NCI-H345 (cell line): ENCODE measurements at regions not wholly inside any gene's neighbourhood (a gene's known extent, or its start where the extent isn't known, plus 50 kb on each side); places are given as distances from the start of the nearest gene placed in this dataset.
"Not testable (repeated sequence)": the region's sequence is repeated elsewhere in the genome, so short reads cannot be mapped to it uniquely, and the experiment has no call there.

Source experiments
- DNase-seq: peaks from one replicate; lab custom pipeline; 2025; lab: John Stamatoyannopoulos, UW

- DNase-seq, result no peak
Measured at GRCh38 chr10:63003816-63004453, 129.2 kb upstream of the NRBF2 start.

DNA sequence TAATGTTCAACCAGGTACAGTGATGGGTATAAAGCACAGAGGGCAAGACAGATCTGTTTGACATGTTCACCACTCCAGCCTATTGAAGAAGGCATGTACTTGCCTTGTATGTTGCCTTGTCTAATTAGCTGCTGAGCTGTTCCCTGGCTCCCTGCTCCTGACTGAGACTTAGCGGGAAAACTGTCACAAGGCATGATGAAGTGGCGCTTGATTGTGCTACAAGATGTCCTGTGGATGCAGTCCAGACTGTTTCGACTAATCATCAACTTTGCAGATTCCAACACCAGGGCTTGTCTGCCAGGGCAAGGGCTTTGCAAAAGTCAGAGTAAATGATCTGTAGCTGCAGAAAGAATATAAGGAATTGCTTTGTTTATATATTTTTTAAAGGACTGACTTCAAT is 136.2 kb upstream of the NRBF2 start:
- DNase-seq, result no peak

DNA sequence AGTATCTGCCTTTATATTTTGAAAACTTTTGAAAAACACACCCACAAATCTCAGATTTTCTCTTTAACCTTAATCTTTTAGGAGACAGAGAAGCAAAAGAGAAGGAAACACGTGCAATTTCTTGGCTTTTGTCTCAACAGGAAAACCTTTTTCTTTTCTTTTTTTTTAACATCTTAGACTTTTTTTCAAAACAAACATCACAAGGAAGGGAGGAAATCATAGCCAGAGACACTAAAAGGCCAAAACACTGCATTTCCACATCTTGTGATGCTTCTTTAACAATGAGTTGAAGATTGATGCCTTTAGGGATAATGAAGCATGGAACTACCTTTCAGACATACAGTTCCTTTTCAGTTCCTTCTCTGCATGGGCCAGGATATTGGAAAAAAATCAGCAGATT is 136.6 kb upstream of the NRBF2 start:
- no peak for DNase-seq

GRCh38 chr10:62993121-62993520 is 140.0 kb upstream of the NRBF2 start:
- no peak for DNase-seq

- no peak for DNase-seq
Measured at GRCh38 chr10:62992145-62992721, 140.9 kb upstream of the NRBF2 start.

DNA sequence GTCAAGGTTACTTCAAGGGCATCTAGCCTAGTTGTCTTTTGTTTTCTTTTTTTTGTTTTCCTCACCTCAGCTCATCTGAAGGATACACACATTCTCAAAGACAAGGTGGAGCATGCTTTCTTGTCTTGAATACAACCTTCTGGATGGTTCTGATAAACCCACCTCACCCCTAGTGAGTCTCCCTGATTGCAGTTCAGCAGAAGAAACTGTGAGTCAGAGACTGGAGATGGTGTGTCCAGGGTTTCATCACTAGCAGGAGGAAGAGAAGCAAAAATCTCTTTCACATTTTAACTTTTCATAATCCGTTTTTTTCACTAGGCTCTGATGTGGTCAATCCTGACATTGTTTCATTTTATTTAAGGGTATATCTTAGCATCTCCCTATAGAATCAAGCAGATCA is 143.0 kb upstream of the NRBF2 start:
- DNase-seq, result no peak

DNA sequence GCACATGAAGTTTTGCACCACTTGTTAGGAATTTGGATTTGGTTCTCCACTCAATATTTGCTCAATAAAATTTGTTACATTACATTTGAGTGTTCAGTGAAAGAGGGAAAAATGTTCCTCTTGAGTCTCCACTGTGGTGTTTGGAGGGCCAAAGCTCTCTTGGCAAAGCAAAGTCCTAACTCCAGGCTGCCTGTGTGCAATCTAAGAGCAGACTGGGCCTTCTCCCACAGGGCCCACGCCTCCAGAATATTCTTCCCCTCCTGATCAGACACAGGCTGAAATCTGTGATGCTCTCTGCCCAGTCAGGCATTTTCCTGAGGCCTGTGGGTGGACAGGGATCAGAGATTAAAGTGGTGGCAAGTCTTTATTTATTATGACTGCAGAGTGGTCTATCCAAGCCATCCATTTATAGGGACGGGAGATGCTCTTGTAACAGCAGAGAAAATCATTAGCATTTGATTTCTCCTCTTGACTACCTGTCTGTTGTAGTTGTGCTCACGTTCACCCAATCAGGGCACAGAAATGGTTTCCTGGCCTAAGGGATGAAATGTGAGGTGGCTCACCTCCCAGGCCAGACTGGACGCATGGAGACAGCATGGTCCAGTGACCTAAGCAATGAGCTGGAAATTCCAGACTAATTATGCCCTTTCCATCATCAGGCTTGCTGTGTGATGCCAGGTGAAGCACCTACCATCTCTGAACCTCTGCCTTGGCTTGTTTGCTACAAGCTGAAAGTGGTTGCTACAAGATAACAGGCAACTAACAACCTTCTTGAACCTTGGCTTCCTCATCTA is 147.1 kb upstream of the NRBF2 start:
- DNase-seq, result no peak

- no peak for DNase-seq
Measured at GRCh38 chr10:62981096-62981495, 152.0 kb upstream of the NRBF2 start.

GRCh38 chr10:62980687-62981086 is 152.4 kb upstream of the NRBF2 start:
- DNase-seq, result no peak

GRCh38 chr10:62979921-62980320 is 153.2 kb upstream of the NRBF2 start:
- DNase-seq, result no peak

DNA sequence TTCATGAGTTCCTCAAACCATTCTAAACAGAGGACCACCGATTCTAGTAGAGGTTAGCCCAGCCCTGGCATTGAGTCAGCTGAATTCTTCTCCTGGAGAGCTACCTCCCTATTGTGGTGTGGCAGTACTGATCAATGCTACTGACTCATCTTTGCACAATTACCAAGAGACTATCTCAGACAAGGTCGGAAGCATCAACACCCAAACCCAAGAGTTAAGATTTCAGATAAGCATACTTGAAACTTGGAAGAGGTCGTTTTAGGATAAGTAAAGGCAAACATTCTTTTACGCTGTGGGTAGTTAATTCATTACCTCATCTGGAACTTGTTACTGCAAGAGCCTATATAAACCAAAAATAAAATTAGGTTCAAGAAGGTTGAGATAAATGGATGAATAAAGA is 154.6 kb upstream of the NRBF2 start:
- DNase-seq, result no peak

DNA sequence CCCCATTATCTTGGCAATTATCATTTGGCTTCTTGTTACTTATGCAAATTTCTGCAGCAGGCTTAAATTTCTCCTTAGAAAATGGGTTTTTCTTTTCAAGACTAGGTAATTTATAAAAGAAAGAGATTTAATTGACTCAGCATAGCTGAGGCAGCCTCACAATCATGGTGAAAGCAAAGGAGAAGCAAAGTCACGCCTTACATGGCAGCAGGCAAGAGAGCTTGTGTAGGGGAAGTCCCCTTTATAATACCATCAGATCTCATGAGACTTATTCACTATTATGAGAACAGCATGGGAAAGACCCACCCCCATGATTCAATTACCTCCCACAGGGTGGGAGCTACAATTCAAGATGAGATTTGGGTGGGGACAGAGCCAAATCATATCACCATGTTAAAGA is 158.3 kb upstream of the NRBF2 start:
- not testable (repeated sequence) for DNase-seq

DNA sequence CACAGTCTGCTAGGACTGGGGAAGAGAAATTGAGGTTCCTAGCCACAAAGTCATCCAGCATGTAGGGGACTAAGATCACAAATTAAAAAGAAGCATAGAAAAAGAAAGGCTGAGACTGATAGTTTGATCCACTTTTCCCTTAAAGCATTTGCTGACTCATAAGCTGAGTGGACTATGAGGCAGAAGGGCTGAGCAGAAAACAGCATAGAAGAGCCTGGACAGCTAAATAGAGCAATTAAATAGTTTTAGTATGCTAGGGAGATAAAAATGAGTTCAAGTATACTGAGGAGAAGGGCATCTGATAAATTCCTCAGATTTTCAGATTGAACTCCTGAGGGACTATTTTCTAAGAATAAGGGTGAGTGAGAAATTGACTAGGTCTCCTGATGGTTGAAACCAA is 155.9 kb upstream of the EGR2 start:
- no peak for DNase-seq

GRCh38 chr10:62964026-62964425 is 147.9 kb upstream of the EGR2 start:
- no peak for DNase-seq

DNA sequence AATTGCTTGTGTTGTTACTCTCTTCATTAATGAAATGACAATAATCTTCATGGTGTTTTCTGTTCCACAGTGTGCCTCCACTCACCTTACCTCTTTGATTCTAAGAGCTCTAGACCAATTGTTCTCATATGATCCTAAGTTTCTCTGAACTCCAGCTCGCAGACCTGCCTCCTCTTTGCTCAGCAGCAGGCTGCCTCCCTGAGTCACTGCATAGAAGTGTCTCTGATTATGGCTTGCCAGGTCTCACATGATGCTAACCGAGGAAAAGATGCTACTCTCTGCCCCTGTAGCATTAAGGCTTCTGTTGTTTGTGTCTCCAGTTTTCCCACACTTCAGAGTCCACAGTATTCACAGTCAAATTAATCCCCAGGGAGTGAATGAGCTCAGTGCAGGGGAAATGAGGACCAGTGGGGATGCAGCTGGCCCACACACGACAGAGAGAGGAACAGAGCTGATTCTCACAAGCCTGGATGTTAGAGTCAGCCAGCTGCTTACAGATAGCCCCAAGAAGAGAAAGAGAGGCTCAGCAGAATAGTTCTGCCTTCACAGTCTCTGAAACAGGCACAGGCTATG is 145.9 kb upstream of the EGR2 start:
- DNase-seq, result no peak

GRCh38 chr10:62960416-62960815 is 144.2 kb upstream of the EGR2 start:
- no peak for DNase-seq

GRCh38 chr10:62959553-62959952 is 143.4 kb upstream of the EGR2 start:
- DNase-seq, result no peak

DNA sequence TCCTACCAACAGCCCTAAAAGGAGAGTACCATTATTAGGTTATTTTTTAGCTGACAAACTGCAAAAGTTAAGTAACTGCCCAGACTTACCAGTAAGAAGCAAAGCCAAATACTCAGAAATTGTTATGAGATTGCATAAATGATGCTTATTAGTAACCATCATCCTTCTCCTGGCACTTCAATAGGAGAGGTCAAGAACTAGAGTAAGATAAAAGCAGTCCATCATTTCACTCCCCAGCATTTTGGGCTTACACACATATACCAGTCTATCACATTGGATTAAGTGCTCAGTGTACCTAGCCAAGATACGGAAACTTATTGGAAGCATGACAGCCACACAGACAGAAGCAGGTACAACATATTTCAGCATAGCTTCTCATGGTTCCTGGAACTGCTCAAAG is 142.8 kb upstream of the EGR2 start:
- no peak for DNase-seq

DNA sequence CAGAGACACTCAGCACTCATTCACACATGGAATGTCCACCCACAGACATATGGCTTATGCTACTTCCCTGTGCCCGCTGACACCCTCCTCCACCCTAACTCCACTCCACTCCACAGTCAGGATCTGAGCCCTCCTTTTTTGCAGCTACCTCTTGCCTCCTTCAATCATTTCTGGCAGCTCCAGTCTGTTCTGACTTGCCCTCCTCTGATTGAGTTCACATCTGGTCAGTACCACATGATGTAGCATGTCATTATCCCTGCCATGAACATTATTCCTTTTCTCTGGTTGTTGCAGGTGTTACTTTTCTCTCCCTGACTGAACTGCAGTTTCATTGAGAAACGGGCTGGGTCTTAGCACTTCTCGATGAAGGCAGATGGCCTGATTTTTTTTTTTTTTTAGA is 130.1 kb upstream of the EGR2 start:
- no peak for DNase-seq

- no peak for DNase-seq
Measured at GRCh38 chr10:62939698-62940097, 123.5 kb upstream of the EGR2 start.

DNA sequence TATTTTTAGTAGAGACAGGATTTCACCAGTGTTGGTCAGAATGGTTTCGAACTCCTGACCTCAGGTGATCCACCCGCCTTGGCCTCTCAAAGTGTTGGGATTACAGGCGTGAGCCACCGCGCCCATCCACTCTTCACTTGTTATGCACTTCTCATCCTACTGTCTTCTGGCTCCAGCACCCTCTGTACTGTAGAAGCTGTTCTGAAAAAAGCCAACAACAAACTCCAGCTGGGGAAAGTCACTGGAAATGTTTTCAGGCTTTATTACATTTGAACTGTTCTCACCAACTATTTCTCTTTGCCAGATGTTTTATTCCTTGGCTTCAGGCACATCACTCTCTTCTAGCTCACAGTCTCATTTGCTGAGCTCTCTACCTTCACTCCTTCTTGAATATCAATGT is 122.5 kb upstream of the EGR2 start:
- DNase-seq, result no peak

GRCh38 chr10:62937674-62938073 is 121.5 kb upstream of the EGR2 start:
- DNase-seq, result no peak

DNA sequence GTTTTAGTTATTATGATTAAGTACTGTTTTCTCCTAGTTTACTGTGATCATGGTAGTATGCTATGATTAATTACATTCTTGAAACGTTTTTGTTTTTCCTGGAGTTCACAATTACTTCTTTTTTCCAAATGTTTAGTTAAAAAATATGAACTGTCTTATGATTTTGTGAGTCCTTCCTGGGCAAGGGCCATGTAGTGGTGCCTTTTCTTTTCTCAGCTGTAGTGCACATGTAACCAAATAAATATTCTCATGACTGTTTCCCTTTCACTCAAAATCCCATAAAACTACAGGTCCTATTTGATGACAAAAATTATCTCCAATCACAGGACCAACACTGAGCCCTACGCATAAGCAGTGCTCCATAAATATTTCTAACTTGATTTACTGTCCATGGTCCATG is 118.9 kb upstream of the EGR2 start:
- no peak for DNase-seq
